SK-N-SH (cell line): ENCODE measurements at regions not wholly inside any gene's neighbourhood (a gene's known extent, or its start where the extent isn't known, plus 50 kb on each side); places are given as distances from the start of the nearest gene placed in this dataset.
A peak's percentile ranks its signal among the peaks of the same experiment; 100 is the strongest.

Experiments
- CTCF ChIA-PET: fragments of 300-600, 350-600 bp; formaldehyde crosslinking; extraction: SDS; loops from one replicate; lab custom pipeline; 2021; lab: Yijun Ruan, JAX
- POLR2A ChIA-PET: fragments of 350-600 bp; sonication (Branson Sonifier 250); formaldehyde crosslinking; extraction: SDS; loops from one replicate; lab custom pipeline; 2020; ENCODE audit warnings: antibody characterized with exemption, inconsistent platforms; lab: Yijun Ruan, JAX
- DNase-seq: peaks from one replicate; pipeline ENCODE4 v3.0.0; 2012
- H2AFZ ChIP-seq: fragments of 200-600 bp; sonication (generic); 2 replicates; pipeline ENCODE4 v1.8.1; 2016; ENCODE audit warnings: antibody characterized with exemption, mild to moderate bottlenecking, low read depth
- H3F3A ChIP-seq: fragments of 200-600 bp; sonication (generic); replicated peaks from 2 replicates; pipeline ENCODE3; 2016; ENCODE audit warnings: antibody characterized with exemption, mild to moderate bottlenecking; ENCODE audit not compliant: insufficient read depth
- H3K27ac ChIP-seq, 2 experiments: fragments of 200-500 bp in 1 of 2; fragments of 200-600 bp in 1 of 2; sonication (Bioruptor generic) in 1 of 2; sonication (generic), shearing (Covaris generic) in 1 of 2; 2 replicates each; pipeline versions ENCODE4 v1.5.1 to v1.6.1; 2014 to 2016; ENCODE audit warnings: low read depth in 2 of 2, inconsistent platforms in 1 of 2, low read length in 1 of 2, mild to moderate bottlenecking in 1 of 2, mixed read lengths in 1 of 2
- H3K27me3 ChIP-seq: fragments of 200-600 bp; sonication (generic), shearing (Covaris generic); 2 replicates; pipeline ENCODE4 v1.6.1; 2016; ENCODE audit warnings: mixed run types; ENCODE audit not compliant: insufficient read depth
- H3K36me3 ChIP-seq, 2 experiments: fragments of 200-500 bp in 1 of 2; fragments of 200-600 bp in 1 of 2; sonication (Bioruptor generic) in 1 of 2; sonication (generic) in 1 of 2; replicated peaks in 1 of 2; 2 replicates each; pipeline versions ENCODE3 to v1.5.1; 2014 to 2016; ENCODE audit warnings: low read length in 1 of 2, mild to moderate bottlenecking in 1 of 2; ENCODE audit not compliant: insufficient read depth in 2 of 2, control insufficient read depth in 1 of 2
- H3K4me1 ChIP-seq, 2 experiments: fragments of 200-500 bp in 1 of 2; fragments of 200-600 bp in 1 of 2; sonication (Bioruptor generic) in 1 of 2; sonication (generic), shearing (Covaris generic) in 1 of 2; 2 replicates each; pipeline versions ENCODE4 v1.5.1 to v1.6.1; 2014 to 2016; ENCODE audit warnings: low read depth in 1 of 2, low read length in 1 of 2, mixed run types in 1 of 2; ENCODE audit not compliant: insufficient read depth in 2 of 2, control insufficient read depth in 1 of 2
- H3K4me2 ChIP-seq: fragments of 200-600 bp; sonication (generic), shearing (Covaris generic); 2 replicates; pipeline ENCODE4 v1.6.1; 2017; ENCODE audit warnings: mixed run types
- H3K4me3 ChIP-seq, 2 experiments: fragments of 200-500 bp in 1 of 2; fragments of 200-600 bp in 1 of 2; sonication (Bioruptor generic) in 1 of 2; sonication (generic), shearing (Covaris generic) in 1 of 2; 2 replicates each; pipeline versions ENCODE4 v1.5.1 to v1.8.1; 2014 to 2016; ENCODE audit warnings: low read depth in 2 of 2, inconsistent platforms in 1 of 2, low read length in 1 of 2, mild to moderate bottlenecking in 1 of 2, mixed read lengths in 1 of 2, moderate library complexity in 1 of 2
- H3K79me2 ChIP-seq: fragments of 200-600 bp; sonication (generic); 2 replicates; pipeline ENCODE4 v1.8.1; 2017; ENCODE audit warnings: mild to moderate bottlenecking; ENCODE audit not compliant: insufficient read depth
- H3K9ac ChIP-seq: fragments of 200-600 bp; sonication (generic); 2 replicates; pipeline ENCODE4 v1.6.1; 2017; ENCODE audit warnings: mixed run types
- H3K9me2 ChIP-seq: fragments of 200-600 bp; sonication (generic); 2 replicates; pipeline ENCODE4 v1.6.1; 2017; ENCODE audit warnings: mixed run types
- H3K9me3 ChIP-seq: fragments of 200-600 bp; sonication (generic); 2 replicates; pipeline ENCODE4 v1.6.1; 2017; ENCODE audit warnings: mixed run types, mild to moderate bottlenecking, moderate library complexity
- H4K20me1 ChIP-seq: fragments of 200-600 bp; sonication (generic); 2 replicates; pipeline ENCODE4 v1.6.1; 2017; ENCODE audit warnings: mild to moderate bottlenecking, mixed run types; ENCODE audit not compliant: insufficient read depth
- ELF1 ChIP-seq: IDR thresholded peaks from 2 replicates; pipeline ENCODE4 v1.4.0; 2012
- EP300 ChIP-seq, 2 experiments: IDR thresholded peaks; 2 replicates each; pipeline versions ENCODE4 v1.4.0 to v1.6.1; 2012; ENCODE audit warnings: borderline replicate concordance in 1 of 2, low read depth in 1 of 2, low read length in 1 of 2
- EZH2phosphoT487 ChIP-seq: fragments of 200-600 bp; sonication (generic); IDR thresholded peaks from 2 replicates; pipeline ENCODE4 v1.6.1; 2017; ENCODE audit warnings: low read depth, mixed run types, mild to moderate bottlenecking, antibody characterized with exemption, moderate library complexity, borderline replicate concordance
- FOSL2 ChIP-seq: IDR thresholded peaks from 2 replicates; pipeline ENCODE4 v1.4.0; 2012; ENCODE audit warnings: low read depth, mild to moderate bottlenecking, moderate library complexity, borderline replicate concordance
- FOXJ3 ChIP-seq: sonication (generic); formaldehyde crosslinking; IDR thresholded peaks from 2 replicates; pipeline ENCODE4 v1.5.1; 2020; ENCODE audit warnings: mild to moderate bottlenecking, missing genetic modification reagents
- FOXM1 ChIP-seq: IDR thresholded peaks from 2 replicates; pipeline ENCODE4 v1.4.0; 2012; ENCODE audit warnings: low read depth, mild to moderate bottlenecking
- GABPA ChIP-seq: IDR thresholded peaks from 2 replicates; pipeline ENCODE4 v1.4.0; 2012; ENCODE audit warnings: low read depth, mild to moderate bottlenecking
- GATA2 ChIP-seq: sonication (generic); formaldehyde crosslinking; IDR thresholded peaks from 2 replicates; pipeline ENCODE4 v1.5.0; 2020; ENCODE audit warnings: mild to moderate bottlenecking, missing genetic modification reagents
- IRF3 ChIP-seq: fragments of 150-350 bp; IDR thresholded peaks from 2 replicates; pipeline ENCODE4 v1.6.1; 2016; ENCODE audit warnings: mild to moderate bottlenecking, low read depth, low read length
- POLR2AphosphoS5 ChIP-seq: IDR thresholded peaks from 2 replicates; pipeline ENCODE4 v1.6.1; 2012; ENCODE audit warnings: low read depth, low read length
- RAD21 ChIP-seq: IDR thresholded peaks from 2 replicates; pipeline ENCODE4 v1.6.1; 2012; ENCODE audit warnings: mild to moderate bottlenecking, low read length
- RFX5 ChIP-seq: IDR thresholded peaks from 2 replicates; pipeline ENCODE4 v1.6.1; 2012; ENCODE audit warnings: mild to moderate bottlenecking, improper control_type of control experiment, low read length
- SMC3 ChIP-seq: IDR thresholded peaks from 2 replicates; pipeline ENCODE4 v1.6.1; 2012; ENCODE audit warnings: low read depth, low read length, improper control_type of control experiment
- WGBS: methylation state at CpG from one replicate; pipeline ENCODE4 v1.1.6; 2017; ENCODE audit warnings: low lambda C conversion rate; 5-methylcytosine and 5-hydroxymethylcytosine counted together
- TF ChIP-seq, protein P1 (sequence below): IDR thresholded peaks from 2 replicates; pipeline ENCODE4 v1.4.0; 2012; ENCODE audit warnings: low read depth, borderline replicate concordance
- TF ChIP-seq, protein P2 (sequence below): fragments of 150-350 bp; IDR thresholded peaks from 2 replicates; pipeline ENCODE4 v1.6.1; 2017; ENCODE audit warnings: antibody characterized with exemption, low read length, low read depth, borderline replicate concordance
- TF ChIP-seq, protein P3 (sequence below): fragments of 200-600 bp; sonication (generic); IDR thresholded peaks from 2 replicates; pipeline ENCODE4 v1.6.1; 2017; ENCODE audit warnings: antibody characterized with exemption, mild to moderate bottlenecking, moderate library complexity

- no peaks in the 10 kb centered on the region for H3K4me1 ChIP-seq
- DNase-seq, result no peak
- H3K9ac ChIP-seq, result no peak overlapping the region
- no peak overlapping the region for H3K4me3 ChIP-seq
- H3K27ac ChIP-seq, result no peak overlapping the region
- H3K36me3 ChIP-seq, result no peaks in the 10 kb centered on the region
- H3K27me3 ChIP-seq, result no peaks in the 10 kb centered on the region
- H3K9me2 ChIP-seq, result no peaks in the 10 kb centered on the region
- H3K4me2 ChIP-seq, result no peak overlapping the region
- no peaks in the 10 kb centered on the region for H3K9me3 ChIP-seq
- H3K79me2 ChIP-seq, result no peaks in the 10 kb centered on the region
- H3F3A ChIP-seq, result no peaks in the 10 kb centered on the region
- TF ChIP-seq GATA2 (CRISPR knock-in tag) (no peak), RFX5 (no peak)
- TF ChIP-seq, all 33 proteins: peak for 0
- WGBS, result 15% methylated on average over 3 of the region's 3 CpGs
- ChIA-PET POLR2A (no interaction called here), CTCF (no interaction called here)
- Histone ChIP-seq H2AFZ (no peak overlapping the region), H4K20me1 (no peaks in the 10 kb centered on the region)
These were observed 1491.9 kb upstream of the CELF4 start for GRCh38 chr18:39057423-39058064.

- TF ChIP-seq FOXJ3 (CRISPR knock-in tag) (no peak), FOXM1 (no peak), GATA2 (CRISPR knock-in tag) (no peak), EZH2phosphoT487 (no peak), RFX5 (no peak), RAD21 (no peak), POLR2AphosphoS5 (no peak), ELF1 (no peak), GABPA (no peak), EP300 (IDR thresholded peaks at IDR 0.05; ENCODE audit: borderline replicate concordance in 1 of 2, low read depth in 1 of 2, low read length in 1 of 2) (no peak), FOSL2 (no peak), IRF3 (no peak), SMC3 (no peak)
- TF ChIP-seq, protein P1, sequence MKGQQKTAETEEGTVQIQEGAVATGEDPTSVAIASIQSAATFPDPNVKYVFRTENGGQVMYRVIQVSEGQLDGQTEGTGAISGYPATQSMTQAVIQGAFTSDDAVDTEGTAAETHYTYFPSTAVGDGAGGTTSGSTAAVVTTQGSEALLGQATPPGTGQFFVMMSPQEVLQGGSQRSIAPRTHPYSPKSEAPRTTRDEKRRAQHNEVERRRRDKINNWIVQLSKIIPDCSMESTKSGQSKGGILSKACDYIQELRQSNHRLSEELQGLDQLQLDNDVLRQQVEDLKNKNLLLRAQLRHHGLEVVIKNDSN, result no peak
- TF ChIP-seq, protein P2, sequence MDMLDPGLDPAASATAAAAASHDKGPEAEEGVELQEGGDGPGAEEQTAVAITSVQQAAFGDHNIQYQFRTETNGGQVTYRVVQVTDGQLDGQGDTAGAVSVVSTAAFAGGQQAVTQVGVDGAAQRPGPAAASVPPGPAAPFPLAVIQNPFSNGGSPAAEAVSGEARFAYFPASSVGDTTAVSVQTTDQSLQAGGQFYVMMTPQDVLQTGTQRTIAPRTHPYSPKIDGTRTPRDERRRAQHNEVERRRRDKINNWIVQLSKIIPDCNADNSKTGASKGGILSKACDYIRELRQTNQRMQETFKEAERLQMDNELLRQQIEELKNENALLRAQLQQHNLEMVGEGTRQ, result no peak
- TF ChIP-seq, protein P3, sequence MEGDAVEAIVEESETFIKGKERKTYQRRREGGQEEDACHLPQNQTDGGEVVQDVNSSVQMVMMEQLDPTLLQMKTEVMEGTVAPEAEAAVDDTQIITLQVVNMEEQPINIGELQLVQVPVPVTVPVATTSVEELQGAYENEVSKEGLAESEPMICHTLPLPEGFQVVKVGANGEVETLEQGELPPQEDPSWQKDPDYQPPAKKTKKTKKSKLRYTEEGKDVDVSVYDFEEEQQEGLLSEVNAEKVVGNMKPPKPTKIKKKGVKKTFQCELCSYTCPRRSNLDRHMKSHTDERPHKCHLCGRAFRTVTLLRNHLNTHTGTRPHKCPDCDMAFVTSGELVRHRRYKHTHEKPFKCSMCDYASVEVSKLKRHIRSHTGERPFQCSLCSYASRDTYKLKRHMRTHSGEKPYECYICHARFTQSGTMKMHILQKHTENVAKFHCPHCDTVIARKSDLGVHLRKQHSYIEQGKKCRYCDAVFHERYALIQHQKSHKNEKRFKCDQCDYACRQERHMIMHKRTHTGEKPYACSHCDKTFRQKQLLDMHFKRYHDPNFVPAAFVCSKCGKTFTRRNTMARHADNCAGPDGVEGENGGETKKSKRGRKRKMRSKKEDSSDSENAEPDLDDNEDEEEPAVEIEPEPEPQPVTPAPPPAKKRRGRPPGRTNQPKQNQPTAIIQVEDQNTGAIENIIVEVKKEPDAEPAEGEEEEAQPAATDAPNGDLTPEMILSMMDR, result no peak
- POLR2A ChIA-PET, result no interaction called here
- CTCF ChIA-PET, result no interaction called here
- 27% methylated on average over 2 of the region's 2 CpGs for WGBS
- no peak overlapping the region for H3K4me3 ChIP-seq
- no peak overlapping the region for H2AFZ ChIP-seq
- no peaks in the 10 kb centered on the region for H4K20me1 ChIP-seq
- H3K79me2 ChIP-seq, result no peaks in the 10 kb centered on the region
- no peaks in the 10 kb centered on the region for H3K36me3 ChIP-seq
- H3K4me2 ChIP-seq, result no peak overlapping the region
- H3K9me3 ChIP-seq, result no peaks in the 10 kb centered on the region
- no peaks in the 10 kb centered on the region for H3K27me3 ChIP-seq
- H3K27ac ChIP-seq, result no peak overlapping the region
- H3K9me2 ChIP-seq, result no peaks in the 10 kb centered on the region
- DNase-seq, result peak; percentile 13
- H3F3A ChIP-seq, result no peaks in the 10 kb centered on the region
- H3K4me1 ChIP-seq, result no peaks in the 10 kb centered on the region
- no peak overlapping the region for H3K9ac ChIP-seq
These were observed 1488.0 kb upstream of the CELF4 start for GRCh38 chr18:39053571-39053970.
